Stomach (tissue), 8 donors: ENCODE measurements at regions not wholly inside any gene's neighbourhood (a gene's known extent, or its start where the extent isn't known, plus 50 kb on each side); places are given as distances from the start of the nearest gene placed in this dataset.

ENCODE experiments used
- DNase-seq, 2 donors: peaks; one replicate each; pipeline versions ENCODE4 v3.0.0 to v3.0.0-alpha.2; 2013 to 2019
- H3K27ac ChIP-seq, 5 donors: fragments of 200-600 bp in 4 of 5; sonication (generic) in 4 of 5; one replicate each; pipeline ENCODE4 v1.5.1; 2013 to 2019; ENCODE audit warnings: mild to moderate bottlenecking in 1 of 5, moderate library complexity in 1 of 5
- H3K27me3 ChIP-seq, 3 donors: fragments of 200-600 bp; sonication (generic); one replicate each; pipeline ENCODE4 v1.5.1; 2017 to 2019; ENCODE audit warnings: mixed run types in 1 of 3
- H3K36me3 ChIP-seq, 4 donors: fragments of 200-600 bp; sonication (generic); 1 replicate in 3 of 4; 2 replicates in 1 of 4; pipeline ENCODE4 v1.5.1; 2016 to 2019
- H3K4me1 ChIP-seq, 4 donors: fragments of 200-600 bp; sonication (generic); one replicate each; pipeline ENCODE4 v1.5.1; 2016 to 2019
- H3K4me3 ChIP-seq, 4 donors: fragments of 200-600 bp; sonication (generic) in 3 of 4; one replicate each; pipeline ENCODE4 v1.5.1; 2016 to 2019; ENCODE audit warnings: mild to moderate bottlenecking in 1 of 4
- H3K9me3 ChIP-seq, 4 donors: fragments of 200-600 bp; sonication (generic); one replicate each; pipeline ENCODE4 v1.5.1; 2016 to 2019
- EP300 ChIP-seq: sonication (generic); formaldehyde crosslinking; IDR thresholded peaks from one replicate; pipeline ENCODE4 v1.6.1; 2017; ENCODE audit warnings: antibody characterized with exemption
- POLR2A ChIP-seq, 4 donors: fragments of 450-650 bp; IDR thresholded peaks; one replicate each; pipeline ENCODE4 v1.6.1; 2016; ENCODE audit warnings: antibody characterized with exemption in 4 of 4, control low read depth in 2 of 4, mild to moderate bottlenecking in 1 of 4, moderate library complexity in 1 of 4
- POLR2AphosphoS5 ChIP-seq, 3 donors: sonication (generic); formaldehyde crosslinking; IDR thresholded peaks; one replicate each; pipeline ENCODE4 v1.6.1; 2016; ENCODE audit warnings: antibody characterized with exemption in 3 of 3
- WGBS, 5 donors: extraction: QIAGEN DNeasy Blood & Tissue Kit in 3 of 5; methylation state at CpG; one replicate each; pipeline versions ENCODE4 v1.1.5 to v1.1.7; 2013 to 2018; 5-methylcytosine and 5-hydroxymethylcytosine counted together
- intact Hi-C: fragments of 100-400 bp; cut with DNase I; formaldehyde crosslinking; loops from one replicate; pipeline ENCODE4 v1.15.1; 2023; ENCODE audit warnings: low total_unique reads
- TF ChIP-seq, protein P1 (sequence below), 7 experiments: fragments of 450-650 bp in 4 of 7; fragments of 200-600 bp in 3 of 7; sonication (generic) in 3 of 7; IDR thresholded peaks; one replicate each; pipeline ENCODE4 v1.5.1; 2016 to 2019; ENCODE audit warnings: antibody characterized with exemption in 7 of 7, control low read depth in 2 of 7, mild to moderate bottlenecking in 1 of 7
- donor health status: healthy with polysubstance abuse.
- donor health status: Bipolar disorder and iron deficiency.
- donor health status: healthy.

DNA sequence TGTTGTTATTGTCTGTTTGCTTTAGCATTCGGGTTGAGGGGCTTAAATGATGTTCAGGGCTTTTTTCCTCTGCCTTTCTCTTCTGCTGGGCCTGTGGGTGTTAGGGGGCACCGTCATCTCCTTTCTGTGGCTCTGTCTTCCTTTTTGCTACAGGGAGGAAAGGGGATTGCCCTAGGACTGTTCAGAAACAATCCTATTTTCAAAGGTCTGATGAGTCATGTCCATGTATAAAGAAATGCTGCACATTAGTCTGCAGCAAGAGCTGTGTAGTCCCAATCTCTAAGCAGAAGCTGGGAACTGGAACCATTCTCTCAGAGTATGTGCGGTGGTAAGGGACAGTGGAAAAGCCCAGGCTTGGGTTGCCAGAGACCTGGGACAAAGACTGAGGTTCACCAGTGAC, 462.3 kb downstream of the OMA1 start:
- 56 to 78% (median 64%) methylated on average over 3 of the region's 3 CpGs for WGBS, 5 donors
- H3K4me3 ChIP-seq, result no peak overlapping the region
- TF ChIP-seq, protein P1, sequence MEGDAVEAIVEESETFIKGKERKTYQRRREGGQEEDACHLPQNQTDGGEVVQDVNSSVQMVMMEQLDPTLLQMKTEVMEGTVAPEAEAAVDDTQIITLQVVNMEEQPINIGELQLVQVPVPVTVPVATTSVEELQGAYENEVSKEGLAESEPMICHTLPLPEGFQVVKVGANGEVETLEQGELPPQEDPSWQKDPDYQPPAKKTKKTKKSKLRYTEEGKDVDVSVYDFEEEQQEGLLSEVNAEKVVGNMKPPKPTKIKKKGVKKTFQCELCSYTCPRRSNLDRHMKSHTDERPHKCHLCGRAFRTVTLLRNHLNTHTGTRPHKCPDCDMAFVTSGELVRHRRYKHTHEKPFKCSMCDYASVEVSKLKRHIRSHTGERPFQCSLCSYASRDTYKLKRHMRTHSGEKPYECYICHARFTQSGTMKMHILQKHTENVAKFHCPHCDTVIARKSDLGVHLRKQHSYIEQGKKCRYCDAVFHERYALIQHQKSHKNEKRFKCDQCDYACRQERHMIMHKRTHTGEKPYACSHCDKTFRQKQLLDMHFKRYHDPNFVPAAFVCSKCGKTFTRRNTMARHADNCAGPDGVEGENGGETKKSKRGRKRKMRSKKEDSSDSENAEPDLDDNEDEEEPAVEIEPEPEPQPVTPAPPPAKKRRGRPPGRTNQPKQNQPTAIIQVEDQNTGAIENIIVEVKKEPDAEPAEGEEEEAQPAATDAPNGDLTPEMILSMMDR (IDR thresholded peaks at IDR 0.05), result no peak
- no peak for TF ChIP-seq POLR2AphosphoS5 (IDR thresholded peaks at IDR 0.05)
- TF ChIP-seq POLR2A (IDR thresholded peaks at IDR 0.05), result no peak
- no peak for TF ChIP-seq EP300
- H3K27me3 ChIP-seq, result no peaks in the 10 kb centered on the region
- H3K4me1 ChIP-seq, result no peaks in the 10 kb centered on the region
- no peak for DNase-seq
- no peak overlapping the region for H3K27ac ChIP-seq
- H3K9me3 ChIP-seq, result no peaks in the 10 kb centered on the region
- intact Hi-C loops, result no loop called here
- H3K36me3 ChIP-seq, result no peaks in the 10 kb centered on the region

DNA sequence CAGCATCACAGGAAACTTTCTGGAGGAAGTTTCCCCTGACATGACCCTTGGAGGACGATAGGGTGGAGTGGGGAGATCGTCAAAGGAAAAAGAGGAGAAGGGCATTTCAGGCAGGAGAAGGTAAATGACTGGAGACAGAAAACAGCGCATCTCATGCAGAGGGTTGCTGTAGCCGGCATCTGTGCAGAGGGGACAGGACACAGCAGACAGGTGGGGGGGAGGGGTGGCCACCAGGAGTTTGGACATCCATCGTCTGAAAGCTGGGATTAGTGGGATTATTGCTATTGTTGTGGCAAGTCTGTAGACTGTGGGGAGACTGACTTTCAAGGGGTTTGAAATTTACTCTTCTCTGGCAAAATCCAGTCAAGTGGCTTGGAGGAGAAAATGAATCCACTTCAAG, 463.9 kb downstream of the OMA1 start:
- Histone ChIP-seq H3K27ac (no peak overlapping the region), H3K9me3 (no peaks in the 10 kb centered on the region), H3K4me1 (no peaks in the 10 kb centered on the region), H3K36me3 (no peaks in the 10 kb centered on the region), H3K4me3 (no peak overlapping the region), H3K27me3 (no peaks in the 10 kb centered on the region)
- DNase-seq, result no peak
- intact Hi-C loops, result no loop called here
- TF ChIP-seq POLR2AphosphoS5 (IDR thresholded peaks at IDR 0.05) (no peak), POLR2A (IDR thresholded peaks at IDR 0.05) (no peak), EP300 (no peak)
- TF ChIP-seq, protein P1 (IDR thresholded peaks at IDR 0.05), result no peak
- 71 to 81% (median 79%) methylated on average over 5 of the region's 5 CpGs for WGBS, 5 donors

DNA sequence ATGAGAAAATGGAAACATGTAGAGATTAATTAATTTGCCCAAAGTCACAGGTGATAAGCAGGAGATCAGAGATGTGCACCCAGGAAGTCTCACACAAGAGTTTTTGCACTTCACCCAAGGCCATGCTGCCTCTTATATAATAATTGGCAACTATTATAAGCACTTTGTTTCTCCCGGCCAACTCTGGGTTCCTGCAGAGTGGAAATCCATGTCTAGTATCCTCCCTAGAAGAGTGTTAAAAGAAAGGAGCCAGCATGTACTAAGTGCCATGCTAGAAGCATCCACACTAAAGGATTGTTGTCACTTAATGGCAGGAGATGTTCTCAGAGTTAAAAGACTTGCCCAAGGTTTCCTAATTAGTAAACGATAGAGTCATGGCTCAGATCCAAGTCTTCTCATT, 470.3 kb downstream of the OMA1 start:
- no peaks in the 10 kb centered on the region for H3K27me3 ChIP-seq
- no peak overlapping the region for H3K27ac ChIP-seq
- peaks cover 0 to 13% (median 0%) of the 10 kb centered on the region in 4 donors for H3K4me1 ChIP-seq
- intact Hi-C loops, result no loop called here
- no peaks in the 10 kb centered on the region for H3K36me3 ChIP-seq
- no peak overlapping the region for H3K4me3 ChIP-seq
- no peak for DNase-seq
- no peaks in the 10 kb centered on the region for H3K9me3 ChIP-seq
- TF ChIP-seq POLR2A (IDR thresholded peaks at IDR 0.05) (no peak), EP300 (no peak), POLR2AphosphoS5 (IDR thresholded peaks at IDR 0.05) (no peak)
- TF ChIP-seq, protein P1 (IDR thresholded peaks at IDR 0.05), result no peak
- 40 to 62% (median 45%) methylated on average over 2 of the region's 2 CpGs for WGBS, 5 donors

DNA sequence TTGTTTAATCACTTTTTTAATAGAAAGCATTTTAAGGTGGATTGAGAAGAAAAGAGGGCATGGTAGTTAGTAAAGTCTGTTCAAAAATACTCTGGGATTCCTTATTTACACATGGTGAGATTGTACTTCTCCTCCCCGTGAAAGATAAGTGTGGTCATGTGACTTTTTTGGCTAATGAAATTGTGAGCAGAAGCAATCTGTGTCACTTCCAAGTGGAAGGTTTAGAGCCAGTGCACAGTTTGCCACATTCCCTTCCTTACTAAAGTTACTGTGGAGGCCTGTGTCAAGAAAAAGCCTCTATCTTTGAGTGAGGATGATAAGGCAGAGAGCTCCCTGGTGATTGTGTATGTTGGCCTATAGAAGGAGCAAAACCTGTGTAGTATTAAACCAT, 471.3 kb downstream of the OMA1 start:
- Histone ChIP-seq H3K27me3 (no peaks in the 10 kb centered on the region), H3K4me1 (peaks cover 0 to 13% (median 0%) of the 10 kb centered on the region in 4 donors), H3K36me3 (no peaks in the 10 kb centered on the region), H3K4me3 (no peak overlapping the region), H3K27ac (no peak overlapping the region), H3K9me3 (no peaks in the 10 kb centered on the region)
- intact Hi-C loops, result no loop called here
- 6 to 17% (median 8%) methylated on average over 1 of the region's 1 CpG for WGBS, 5 donors
- TF ChIP-seq POLR2A (IDR thresholded peaks at IDR 0.05) (no peak), POLR2AphosphoS5 (IDR thresholded peaks at IDR 0.05) (no peak), EP300 (no peak)
- TF ChIP-seq, protein P1 (IDR thresholded peaks at IDR 0.05), result no peak
- DNase-seq, result no peak
